Activated CD8-positive, alpha-beta memory T cell treated with anti-CD3 and anti-CD28 coated beads for 36 hours (primary cell): ENCODE measurements at regions not wholly inside any gene's neighbourhood (a gene's known extent, or its start where the extent isn't known, plus 50 kb on each side); places are given as distances from the start of the nearest gene placed in this dataset.
"Not testable (repeated sequence)": the region's sequence is repeated elsewhere in the genome, so short reads cannot be mapped to it uniquely, and the experiment has no call there.

Experiments used
- CTCF ChIA-PET: fragments of 350-600 bp; sonication (Branson Sonifier 250); formaldehyde crosslinking; loops from one replicate; lab custom pipeline; 2021; ENCODE audit warnings: antibody characterized with exemption; lab: Charles Lee
- POLR2A ChIA-PET: fragments of 350-600 bp; sonication (Branson Sonifier 250); formaldehyde crosslinking; loops from one replicate; lab custom pipeline; 2021; ENCODE audit warnings: antibody characterized with exemption; lab: Charles Lee

GRCh38 chr1:146522812-146523211, 294.0 kb upstream of the NOTCH2NLA start:
- POLR2A ChIA-PET, CTCF ChIA-PET: not testable (repeated sequence)

DNA sequence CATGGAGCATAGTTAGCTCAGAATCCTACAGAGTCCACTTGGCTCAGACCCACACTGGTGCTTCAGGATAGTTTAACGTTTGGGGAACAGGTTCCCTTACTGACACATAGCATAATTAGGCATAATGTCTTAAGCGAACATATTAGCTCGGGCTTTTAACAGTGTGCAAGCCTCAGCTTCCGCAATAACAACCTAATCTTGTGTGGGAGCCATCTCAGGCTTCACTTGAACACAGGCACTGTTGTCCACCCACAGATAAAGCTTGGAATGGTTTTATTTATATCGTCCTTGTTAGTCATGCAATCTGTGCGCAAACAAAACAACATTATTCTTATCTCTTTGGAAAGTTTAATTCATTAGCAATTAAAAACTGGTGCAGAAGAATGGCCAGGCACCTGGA, 293.5 kb upstream of the NOTCH2NLA start:
- CTCF ChIA-PET, POLR2A ChIA-PET: not testable (repeated sequence)

- CTCF ChIA-PET, POLR2A ChIA-PET: not testable (repeated sequence)
Measured at GRCh38 chr1:146521804-146522203, 293.0 kb upstream of the NOTCH2NLA start.

GRCh38 chr1:146513754-146514153, 284.9 kb upstream of the NOTCH2NLA start:
- CTCF ChIA-PET, POLR2A ChIA-PET: not testable (repeated sequence)

- POLR2A ChIA-PET, result not testable (repeated sequence)
Measured at GRCh38 chr1:146511047-146511777, 282.4 kb upstream of the NOTCH2NLA start.

GRCh38 chr1:146510248-146510983, 281.6 kb upstream of the NOTCH2NLA start:
- POLR2A ChIA-PET, CTCF ChIA-PET: not testable (repeated sequence)

More at GRCh38 chr1:146511047-146511777, 282.4 kb upstream of the NOTCH2NLA start:
- CTCF ChIA-PET, result not testable (repeated sequence)

DNA sequence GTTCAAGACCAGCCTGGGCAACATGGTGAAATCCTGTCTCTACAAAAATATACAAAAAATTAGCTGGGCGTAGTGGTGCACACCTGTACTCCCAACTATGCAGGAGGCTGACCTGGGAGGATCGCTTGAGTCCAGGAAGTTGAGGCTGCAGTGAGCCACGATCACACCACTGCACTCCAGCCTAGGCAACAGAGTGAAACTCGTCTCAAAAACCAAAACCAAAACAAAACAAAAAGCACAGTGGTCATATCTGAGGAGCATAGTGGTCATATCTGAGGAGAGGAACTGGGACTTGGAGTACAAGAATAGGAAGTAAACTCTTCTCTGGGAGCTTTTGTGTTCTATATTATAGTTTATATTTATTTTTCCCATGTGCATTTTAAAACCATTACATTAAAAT, 275.3 kb upstream of the NOTCH2NLA start:
- POLR2A ChIA-PET, CTCF ChIA-PET: not testable (repeated sequence)

DNA sequence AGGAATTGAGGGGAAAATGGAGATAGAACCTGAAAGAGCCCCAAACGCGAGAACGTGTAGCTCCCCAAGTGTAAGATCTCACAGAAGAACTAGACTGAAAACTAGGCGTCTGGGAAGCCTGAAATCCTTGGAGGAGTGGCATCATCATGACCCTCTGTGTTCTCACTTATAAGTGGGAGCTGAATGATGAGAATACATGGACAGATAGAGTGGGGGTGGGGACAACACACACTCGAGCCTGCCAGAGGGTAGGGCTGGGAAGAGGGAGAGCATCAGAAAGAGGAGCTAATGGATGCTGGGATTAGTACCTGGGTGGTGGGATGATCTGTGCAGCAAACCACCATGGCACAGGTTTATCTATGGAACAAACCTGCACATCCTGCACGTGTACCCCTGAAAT, 258.7 kb upstream of the NOTCH2NLA start:
- CTCF ChIA-PET, POLR2A ChIA-PET: not testable (repeated sequence)

GRCh38 chr1:146487155-146487554, 258.3 kb upstream of the NOTCH2NLA start:
- POLR2A ChIA-PET, result not testable (repeated sequence)

DNA sequence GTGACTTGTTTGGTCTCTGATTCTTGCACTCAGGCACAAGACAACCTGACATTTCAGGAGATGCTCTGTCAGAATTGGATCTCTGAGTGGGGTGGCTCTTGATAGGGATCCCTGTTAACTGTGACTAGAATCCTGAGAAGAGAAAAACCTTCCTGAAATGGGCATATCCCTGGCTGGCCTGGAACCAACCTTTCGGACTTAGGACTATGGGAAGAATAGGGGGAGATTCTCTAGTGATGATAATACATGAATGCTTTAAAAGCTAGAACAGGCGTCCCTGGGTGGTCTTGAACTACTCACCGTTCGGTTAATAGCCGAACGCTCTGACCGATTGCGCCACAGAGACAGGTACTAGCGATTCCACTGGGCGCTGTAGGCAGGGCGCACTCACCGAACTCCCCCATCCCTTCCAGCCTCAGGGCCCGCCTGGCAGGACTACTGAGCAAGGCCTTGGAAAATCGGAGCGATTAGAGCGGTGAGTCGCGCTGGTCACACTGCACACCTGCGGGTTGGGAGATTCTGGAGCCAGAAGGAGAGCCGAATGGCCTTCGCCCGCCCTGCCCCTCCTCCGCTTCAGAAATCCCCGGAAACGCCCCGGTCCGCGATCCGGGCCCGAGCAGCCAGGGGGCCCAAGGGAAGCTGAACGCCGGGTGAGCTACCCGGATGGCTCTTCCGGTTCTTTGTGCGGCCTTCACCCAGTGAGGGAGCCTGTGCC, 257.6 kb upstream of the NOTCH2NLA start:
- CTCF ChIA-PET, POLR2A ChIA-PET: not testable (repeated sequence)

More at GRCh38 chr1:146487155-146487554, 258.3 kb upstream of the NOTCH2NLA start:
- CTCF ChIA-PET, result not testable (repeated sequence)

- CTCF ChIA-PET, POLR2A ChIA-PET: not testable (repeated sequence)
Measured at GRCh38 chr1:146484195-146484594, 255.4 kb upstream of the NOTCH2NLA start.

DNA sequence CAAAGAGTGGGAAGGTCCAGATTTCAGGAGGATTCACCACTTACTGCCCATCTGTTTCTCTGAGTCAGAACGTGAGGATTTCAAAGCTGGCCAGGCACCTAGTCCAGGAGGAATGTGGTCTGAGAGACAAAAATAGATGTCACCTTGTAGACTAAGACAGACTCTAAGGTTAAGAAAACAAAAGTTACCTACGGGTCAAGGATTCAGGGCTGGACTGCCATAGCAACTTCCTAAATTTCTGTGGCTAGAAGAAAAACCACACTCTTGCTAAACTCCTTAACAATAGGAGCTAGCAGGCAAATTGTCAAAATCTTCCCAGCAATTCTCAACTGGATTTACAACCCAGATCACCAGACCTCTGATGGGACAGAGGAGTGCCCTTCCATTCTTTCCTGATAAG, 250.4 kb upstream of the NOTCH2NLA start:
- CTCF ChIA-PET, POLR2A ChIA-PET: not testable (repeated sequence)

GRCh38 chr1:146478125-146478720, 249.4 kb upstream of the NOTCH2NLA start:
- CTCF ChIA-PET, POLR2A ChIA-PET: not testable (repeated sequence)

DNA sequence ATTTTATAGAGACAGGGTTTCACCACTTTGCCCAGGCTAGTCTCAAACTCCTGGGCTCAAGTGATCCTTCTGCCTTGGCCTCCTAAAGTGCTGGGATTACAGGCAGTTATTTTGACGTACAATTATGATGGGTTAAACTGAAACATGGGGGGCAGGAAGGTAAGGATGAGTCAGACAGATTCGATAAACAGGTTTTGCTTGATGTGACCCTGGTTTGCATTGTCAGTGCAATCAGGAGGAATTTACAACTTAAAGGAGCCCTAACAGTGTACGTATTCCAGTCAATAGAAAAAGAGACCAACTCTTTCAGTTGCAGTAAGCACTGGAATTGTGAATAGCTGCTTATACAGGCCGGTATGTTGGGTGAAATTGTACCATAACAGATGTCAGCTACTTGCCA, 246.3 kb upstream of the NOTCH2NLA start:
- POLR2A ChIA-PET, result not testable (repeated sequence)

DNA sequence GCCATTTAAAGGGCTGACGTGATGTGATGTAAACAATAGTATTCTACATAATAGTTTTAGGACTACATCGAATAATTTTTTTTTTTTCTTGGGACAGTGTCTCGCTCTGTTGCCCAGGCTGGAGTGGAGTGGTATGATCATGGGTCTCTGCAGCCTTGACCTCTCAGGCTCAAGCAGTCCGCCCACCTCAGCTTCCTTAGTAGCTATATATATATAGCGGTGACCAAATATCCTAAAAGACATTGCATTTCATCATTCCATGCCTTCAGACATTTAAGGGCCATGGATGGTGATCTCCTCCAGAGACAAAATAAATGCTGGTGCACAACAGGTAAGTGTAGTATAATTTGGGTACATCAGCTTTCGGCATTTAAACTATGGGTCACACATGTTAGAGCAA, 245.4 kb upstream of the NOTCH2NLA start:
- POLR2A ChIA-PET, CTCF ChIA-PET: not testable (repeated sequence)

More for the DNA sequence above, 246.3 kb upstream of the NOTCH2NLA start:
- CTCF ChIA-PET, result not testable (repeated sequence)

DNA sequence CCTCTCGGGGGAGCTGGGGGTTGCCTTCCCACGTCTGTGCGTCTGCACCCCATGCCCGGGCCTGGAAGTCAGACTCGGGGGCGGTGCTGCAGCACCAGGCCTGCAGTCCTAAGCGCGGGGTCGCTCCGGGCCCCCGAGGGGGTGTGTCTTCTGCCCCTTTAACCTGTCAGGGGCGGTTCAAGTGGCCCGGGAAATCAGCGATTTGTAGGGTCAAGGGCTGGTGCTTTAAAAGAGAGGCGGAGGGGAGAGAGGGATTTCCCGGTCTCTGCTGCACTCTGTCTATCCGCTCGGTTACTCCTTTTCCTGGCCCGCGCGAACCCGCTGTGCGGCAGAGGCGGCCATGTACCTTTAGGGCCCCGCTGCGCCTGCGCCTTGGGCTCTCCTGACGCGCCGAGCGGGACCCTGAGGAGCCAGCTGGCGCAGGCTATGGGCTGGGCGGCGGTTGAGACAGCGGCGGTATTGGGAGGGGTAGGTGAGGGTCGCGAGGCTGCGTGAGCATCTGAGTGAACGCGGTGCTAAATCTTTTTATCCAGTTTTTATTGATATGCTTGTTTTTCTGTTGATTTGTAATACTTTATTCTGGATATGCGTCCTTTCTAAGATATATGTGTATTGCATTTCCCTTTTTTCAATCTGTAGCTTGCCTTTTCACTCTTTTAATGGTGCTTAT, 243.5 kb upstream of the NOTCH2NLA start:
- POLR2A ChIA-PET, CTCF ChIA-PET: not testable (repeated sequence)

- POLR2A ChIA-PET, CTCF ChIA-PET: not testable (repeated sequence)
Measured at GRCh38 chr1:146459939-146460338, 231.1 kb upstream of the NOTCH2NLA start.

DNA sequence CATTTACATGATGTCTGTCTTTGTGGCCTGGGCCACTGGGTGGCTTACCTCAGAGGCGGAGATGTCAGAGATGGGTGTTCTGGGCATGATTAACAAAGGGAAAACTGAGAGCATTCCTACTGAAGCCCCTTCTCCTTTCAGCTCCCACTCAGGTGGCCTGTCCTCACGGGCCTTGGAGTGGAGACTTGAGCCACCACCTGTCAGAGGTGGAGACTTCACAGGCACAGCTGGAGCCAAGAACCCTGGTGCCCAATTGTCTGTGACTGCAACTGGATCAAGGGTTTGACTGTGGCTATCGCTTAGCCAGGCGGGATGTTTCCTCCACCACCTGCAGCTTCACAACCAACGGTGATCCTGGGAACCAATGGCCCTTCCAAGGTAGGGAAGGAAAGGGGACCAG, 230.5 kb upstream of the NOTCH2NLA start:
- CTCF ChIA-PET, POLR2A ChIA-PET: not testable (repeated sequence)

GRCh38 chr1:146448877-146449246, 220.0 kb upstream of the NOTCH2NLA start:
- POLR2A ChIA-PET, CTCF ChIA-PET: not testable (repeated sequence)
